ENCODE measurements at regions not wholly inside any gene's neighbourhood (a gene's known extent, or its start where the extent isn't known, plus 50 kb on each side); places are given as distances from the start of the nearest gene placed in this dataset.

- no peak for TF ChIP-seq CTCF (conservative IDR thresholded peaks at IDR 0.05; ENCODE audit: low read depth, low read length)
- no peak for TF ChIP-seq EZH2 (IDR thresholded peaks at IDR 0.05; ENCODE audit: borderline replicate concordance, low read depth, low read length, poor library complexity, severe bottlenecking)
- Histone ChIP-seq H3K9me3 (ENCODE audit: low read depth, low read length, poor library complexity, severe bottlenecking) (no peaks in the 10 kb centered on the region), H3K27ac (ENCODE audit: low read depth, low read length, poor library complexity, severe bottlenecking) (no peak overlapping the region), H3K27me3 (replicated peaks; ENCODE audit: insufficient read depth, low read depth, low read length, poor library complexity) (no peaks in the 10 kb centered on the region), H3K4me1 (ENCODE audit: insufficient read depth, low read length, poor library complexity, severe bottlenecking) (no peaks in the 10 kb centered on the region), H3K36me3 (ENCODE audit: insufficient read depth, low read length, poor library complexity, severe bottlenecking) (no peaks in the 10 kb centered on the region), H3K4me3 (ENCODE audit: low read depth, low read length, poor library complexity, severe bottlenecking) (no peak overlapping the region)
- intact Hi-C loops (cut with micrococcal nuclease; ENCODE audit: unreplicated experiment), result no loop called here
- ChIA-PET POLR2A (ENCODE audit: low non-redundant PET) (no interaction called here), CTCF (no interaction called here)
- BruUV-seq (replicated peaks), result no TSS peak
- peak; percentile 11 for DNase-seq (ENCODE audit: low spot score)
Measured at GRCh38 chr4:84276752-84277151, 222.3 kb downstream of the NKX6-1 start.

- TF ChIP-seq CTCF (conservative IDR thresholded peaks at IDR 0.05; ENCODE audit: low read depth, low read length) (no peak), EZH2 (IDR thresholded peaks at IDR 0.05; ENCODE audit: borderline replicate concordance, low read depth, low read length, poor library complexity, severe bottlenecking) (no peak)
- ChIA-PET CTCF (no interaction called here), POLR2A (ENCODE audit: low non-redundant PET) (no interaction called here)
Measured at GRCh38 chr4:84269536-84270044, 229.5 kb downstream of the NKX6-1 start.

GRCh38 chr4:84264652-84265051 lies 234.4 kb downstream of the NKX6-1 start:
- DNase-seq (ENCODE audit: low spot score), result no peak
- intact Hi-C loops (cut with micrococcal nuclease; ENCODE audit: unreplicated experiment), result no loop called here
- Histone ChIP-seq H3K4me1 (ENCODE audit: insufficient read depth, low read length, poor library complexity, severe bottlenecking) (no peaks in the 10 kb centered on the region), H3K9me3 (ENCODE audit: low read depth, low read length, poor library complexity, severe bottlenecking) (no peaks in the 10 kb centered on the region), H3K27me3 (replicated peaks; ENCODE audit: insufficient read depth, low read depth, low read length, poor library complexity) (no peaks in the 10 kb centered on the region), H3K4me3 (ENCODE audit: low read depth, low read length, poor library complexity, severe bottlenecking) (no peak overlapping the region), H3K36me3 (ENCODE audit: insufficient read depth, low read length, poor library complexity, severe bottlenecking) (no peaks in the 10 kb centered on the region), H3K27ac (ENCODE audit: low read depth, low read length, poor library complexity, severe bottlenecking) (no peak overlapping the region)
- ChIA-PET POLR2A (ENCODE audit: low non-redundant PET) (no interaction called here), CTCF (no interaction called here)
- BruUV-seq (replicated peaks), result no TSS peak
- TF ChIP-seq CTCF (conservative IDR thresholded peaks at IDR 0.05; ENCODE audit: low read depth, low read length) (no peak), EZH2 (IDR thresholded peaks at IDR 0.05; ENCODE audit: borderline replicate concordance, low read depth, low read length, poor library complexity, severe bottlenecking) (no peak)

More at GRCh38 chr4:84269536-84270044, 229.5 kb downstream of the NKX6-1 start:
- no peaks in the 10 kb centered on the region for H3K27me3 ChIP-seq (replicated peaks; ENCODE audit: insufficient read depth, low read depth, low read length, poor library complexity)
- H3K4me3 ChIP-seq (ENCODE audit: low read depth, low read length, poor library complexity, severe bottlenecking), result no peak overlapping the region
- no peaks in the 10 kb centered on the region for H3K4me1 ChIP-seq (ENCODE audit: insufficient read depth, low read length, poor library complexity, severe bottlenecking)
- no peaks in the 10 kb centered on the region for H3K9me3 ChIP-seq (ENCODE audit: low read depth, low read length, poor library complexity, severe bottlenecking)
- no TSS peak for BruUV-seq (replicated peaks)
- DNase-seq (ENCODE audit: low spot score), result no peak
- intact Hi-C loops (cut with micrococcal nuclease; ENCODE audit: unreplicated experiment), result no loop called here
- H3K27ac ChIP-seq (ENCODE audit: low read depth, low read length, poor library complexity, severe bottlenecking), result no peak overlapping the region
- no peaks in the 10 kb centered on the region for H3K36me3 ChIP-seq (ENCODE audit: insufficient read depth, low read length, poor library complexity, severe bottlenecking)
